Brain pericyte (primary cell): ENCODE measurements at regions not wholly inside any gene's neighbourhood (a gene's known extent, or its start where the extent isn't known, plus 50 kb on each side); places are given as distances from the start of the nearest gene placed in this dataset.

ENCODE experiments used
- DNase-seq: peaks from one replicate; pipeline ENCODE4 v3.0.0-alpha.2; 2012; ENCODE audit warnings: low read depth, low spot score

DNA sequence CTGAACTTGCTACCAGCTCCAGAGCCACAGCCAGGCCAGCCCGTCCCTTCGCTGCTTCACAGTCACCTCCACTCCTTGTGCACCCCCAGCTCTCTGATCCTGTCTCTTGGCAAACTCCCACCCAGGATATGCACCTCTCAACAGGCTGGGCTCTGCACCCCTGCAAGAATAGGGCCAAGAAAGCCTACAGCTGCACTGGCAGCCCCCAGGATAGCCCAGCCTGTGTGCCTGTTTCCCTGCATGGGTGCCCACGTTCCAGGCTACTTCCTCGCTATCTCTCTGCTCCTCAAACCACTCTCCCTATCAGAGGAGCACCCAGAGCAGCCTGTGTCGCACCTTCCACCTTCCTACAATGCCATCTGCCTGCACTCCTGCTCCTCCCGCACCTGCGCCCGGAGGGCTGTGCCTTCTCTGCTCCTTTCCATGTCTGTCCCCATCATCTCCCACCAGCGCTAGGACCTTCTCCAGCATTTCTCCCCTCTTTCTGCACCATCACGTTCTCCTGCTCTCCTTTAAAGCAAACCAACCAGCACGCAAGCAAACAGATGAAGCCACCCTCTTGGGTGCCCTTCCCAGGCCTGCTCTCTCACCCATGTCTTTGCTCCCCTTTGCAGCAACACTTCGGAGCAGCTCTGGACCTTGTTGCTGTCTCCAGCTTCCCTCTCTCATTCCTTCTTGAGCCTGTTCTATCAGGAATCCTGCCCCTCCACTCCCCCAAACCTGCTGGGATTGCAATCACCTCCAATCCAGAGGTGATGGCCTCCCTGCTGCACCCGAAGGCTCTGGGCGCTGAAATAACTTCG, 313.2 kb upstream of the HS6ST1 start:
- DNase-seq = no peak

DNA sequence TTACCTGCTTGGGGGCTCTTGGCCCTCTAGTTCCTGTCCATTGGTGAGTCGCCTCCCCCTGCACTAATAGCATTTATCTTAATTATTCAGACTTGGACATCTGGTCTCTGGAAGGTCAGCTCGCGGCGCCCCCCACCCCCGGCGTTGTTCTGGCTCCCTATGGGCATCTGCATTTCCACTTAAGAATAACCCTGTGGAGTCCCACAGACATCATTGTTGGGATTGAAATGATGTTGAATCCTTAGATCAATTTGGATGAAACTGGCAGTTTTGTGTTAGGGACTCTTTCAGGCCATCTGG, 313.8 kb upstream of the HS6ST1 start:
- DNase-seq = no peak

DNA sequence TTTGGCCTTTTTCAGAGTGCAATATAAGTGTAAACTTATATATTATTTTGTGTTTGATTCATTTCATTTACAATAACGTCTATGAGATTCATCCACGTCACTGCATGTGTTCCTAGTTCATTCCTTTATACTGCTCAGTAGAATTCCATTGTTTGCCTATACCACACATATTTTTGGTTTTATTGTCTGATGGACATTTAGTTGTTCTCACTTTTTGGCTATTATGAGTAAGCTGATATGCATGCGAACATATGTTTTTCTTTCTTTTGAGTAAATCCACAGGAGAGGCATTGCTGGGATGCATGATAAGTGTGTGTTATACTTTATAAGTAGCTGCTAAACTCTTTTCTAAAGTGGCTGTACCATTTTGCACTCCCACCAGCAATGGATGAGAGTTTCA, 314.8 kb upstream of the HS6ST1 start:
- DNase-seq = no peak

DNA sequence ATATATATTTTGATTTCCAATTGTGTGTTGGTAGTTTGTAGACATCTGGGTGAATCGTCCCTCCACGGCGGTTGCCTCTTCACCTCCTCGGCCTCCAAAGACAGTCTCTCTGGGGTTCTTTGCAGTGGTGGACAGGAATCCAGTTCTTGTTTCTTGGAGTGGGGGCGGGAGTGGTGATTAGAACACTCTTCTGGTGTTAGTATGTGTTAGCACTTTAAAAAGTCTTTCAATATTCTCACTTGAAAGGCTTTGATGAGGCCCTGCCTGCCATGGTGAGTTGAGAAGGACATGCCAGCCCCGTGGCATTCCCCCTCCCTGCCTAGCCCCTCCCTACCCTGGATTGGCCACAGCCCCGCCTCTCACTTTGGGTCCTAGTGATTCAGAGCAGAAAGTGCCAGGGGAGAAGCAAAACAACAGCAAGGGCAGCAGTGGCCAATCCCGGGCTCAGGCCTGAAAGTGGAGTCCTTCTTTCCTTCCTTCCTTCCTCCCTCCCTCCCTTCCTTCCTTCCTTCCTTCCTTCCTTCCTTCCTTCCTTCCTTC, 316.8 kb upstream of the HS6ST1 start:
- no peak for DNase-seq

DNA sequence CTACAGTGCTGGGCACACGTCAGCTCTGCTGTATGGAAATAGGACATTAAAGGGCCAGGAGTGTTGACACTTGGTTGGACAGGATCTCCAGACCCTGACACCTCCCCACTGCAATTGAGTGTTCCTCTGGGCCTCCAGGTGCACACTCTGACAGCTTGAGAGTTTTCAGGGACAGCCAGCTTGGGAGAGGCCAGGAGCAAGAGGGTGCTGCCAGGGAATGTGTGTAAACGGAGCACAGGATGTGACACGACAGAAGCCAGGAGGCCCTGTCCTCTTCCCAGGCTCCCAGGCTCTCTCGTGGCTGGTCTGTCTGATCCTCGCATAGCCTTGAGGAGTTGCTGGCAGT, 318.1 kb upstream of the HS6ST1 start:
- DNase-seq = no peak

DNA sequence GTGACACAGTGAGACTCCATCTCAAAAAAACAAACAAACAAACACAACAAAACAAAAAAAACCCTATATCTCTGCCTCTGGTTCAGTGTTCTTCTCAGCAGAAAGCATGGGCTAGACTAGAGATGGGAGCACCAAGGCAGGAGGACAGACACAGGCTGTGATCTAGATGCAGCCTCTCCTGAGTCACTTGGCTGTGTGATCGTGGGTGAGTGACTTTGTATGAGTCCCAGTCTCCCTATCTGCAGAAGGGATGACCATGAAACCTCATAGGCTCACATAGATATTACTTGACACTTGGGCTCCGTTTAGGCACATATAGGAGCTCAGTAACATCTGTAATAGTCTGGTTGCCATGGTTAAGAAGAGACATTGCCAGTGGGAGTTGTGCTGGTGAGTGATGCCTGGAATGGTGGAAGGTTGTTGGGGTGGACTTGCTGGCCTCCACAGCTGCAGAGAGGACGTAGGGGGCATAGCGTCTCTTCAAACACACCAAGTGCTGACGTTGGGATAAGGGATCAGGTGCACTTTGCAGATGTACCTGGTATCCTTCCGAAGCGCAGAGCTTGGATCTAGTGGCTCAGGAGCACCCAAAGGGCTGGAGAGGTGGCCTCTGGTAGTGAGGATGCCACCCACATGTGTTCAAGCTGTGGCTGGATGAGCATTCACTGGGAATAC, 318.9 kb upstream of the HS6ST1 start:
- no peak for DNase-seq

DNA sequence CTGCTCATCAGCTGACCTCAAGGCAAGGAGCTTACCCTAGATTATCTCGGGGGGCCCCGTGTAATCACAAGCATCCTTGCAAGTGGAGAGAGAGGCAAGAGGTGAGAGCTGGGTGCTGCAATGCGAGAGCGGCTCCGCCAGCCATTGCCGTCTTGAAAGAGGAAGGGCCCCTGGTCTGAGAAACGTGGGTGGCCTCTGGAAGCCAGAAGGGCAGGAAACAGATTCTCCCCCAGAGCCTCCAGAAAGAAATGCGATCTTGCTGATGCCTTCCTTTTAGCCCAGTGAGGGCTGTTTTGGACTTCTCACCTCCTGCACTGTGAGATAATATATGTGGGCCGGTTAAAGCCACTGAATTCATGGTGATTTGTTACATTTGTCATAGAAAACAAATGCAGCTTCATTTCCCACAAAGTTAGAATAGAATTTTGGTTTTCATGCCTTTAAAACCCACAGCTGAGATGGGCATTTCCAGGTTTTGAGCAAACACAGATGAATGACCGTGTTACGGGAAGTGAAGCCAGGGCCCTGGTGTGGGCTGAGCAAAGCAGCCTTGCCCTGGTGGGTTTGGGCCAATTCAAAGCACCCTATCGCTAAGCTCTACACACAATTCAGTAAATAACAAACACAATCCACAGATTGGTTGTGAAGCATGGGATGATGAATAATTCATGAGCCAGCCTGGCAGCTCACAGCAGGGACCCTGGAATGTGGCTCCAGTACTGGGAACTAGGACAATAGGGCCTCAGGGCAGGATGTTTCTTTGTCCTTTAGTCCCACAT, 319.9 kb upstream of the HS6ST1 start:
- DNase-seq = no peak

DNA sequence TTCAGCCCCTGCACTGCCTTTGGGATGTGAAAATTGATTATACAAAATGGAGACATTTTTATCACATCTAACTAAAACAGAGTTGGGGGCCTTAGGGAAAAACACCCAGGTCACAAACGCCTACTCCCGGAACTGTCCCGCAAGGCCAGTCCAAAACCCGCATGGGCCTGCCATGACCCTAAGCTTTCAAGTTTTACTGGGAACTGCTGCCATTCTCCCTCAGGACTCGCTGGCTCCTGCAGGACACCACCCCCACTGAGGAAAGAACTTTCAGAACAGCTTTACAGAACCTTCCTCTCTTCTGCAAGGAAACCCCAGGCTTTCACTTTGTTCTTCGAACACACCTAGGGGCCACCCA, 320.4 kb upstream of the HS6ST1 start:
- DNase-seq = no peak

DNA sequence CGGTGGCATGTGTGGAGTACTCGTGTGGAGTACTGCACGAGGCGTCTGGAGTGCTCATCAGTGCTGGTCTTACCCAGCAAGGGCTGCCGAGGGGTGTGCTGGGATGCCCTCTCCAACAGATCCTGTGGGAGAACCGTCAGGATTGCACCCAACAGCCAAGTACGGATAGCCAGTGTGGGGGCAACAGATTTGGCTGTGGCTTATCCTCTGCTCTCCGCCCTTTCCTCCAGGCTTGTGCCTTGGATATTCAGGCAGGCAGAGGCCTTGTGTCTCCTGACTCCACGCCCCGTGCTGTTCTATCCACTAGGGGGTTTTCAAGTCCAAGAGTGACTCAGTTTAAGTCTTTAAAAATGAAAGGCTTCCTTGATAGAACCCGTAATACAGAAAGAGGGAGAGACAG, 321.0 kb upstream of the HS6ST1 start:
- no peak for DNase-seq

DNA sequence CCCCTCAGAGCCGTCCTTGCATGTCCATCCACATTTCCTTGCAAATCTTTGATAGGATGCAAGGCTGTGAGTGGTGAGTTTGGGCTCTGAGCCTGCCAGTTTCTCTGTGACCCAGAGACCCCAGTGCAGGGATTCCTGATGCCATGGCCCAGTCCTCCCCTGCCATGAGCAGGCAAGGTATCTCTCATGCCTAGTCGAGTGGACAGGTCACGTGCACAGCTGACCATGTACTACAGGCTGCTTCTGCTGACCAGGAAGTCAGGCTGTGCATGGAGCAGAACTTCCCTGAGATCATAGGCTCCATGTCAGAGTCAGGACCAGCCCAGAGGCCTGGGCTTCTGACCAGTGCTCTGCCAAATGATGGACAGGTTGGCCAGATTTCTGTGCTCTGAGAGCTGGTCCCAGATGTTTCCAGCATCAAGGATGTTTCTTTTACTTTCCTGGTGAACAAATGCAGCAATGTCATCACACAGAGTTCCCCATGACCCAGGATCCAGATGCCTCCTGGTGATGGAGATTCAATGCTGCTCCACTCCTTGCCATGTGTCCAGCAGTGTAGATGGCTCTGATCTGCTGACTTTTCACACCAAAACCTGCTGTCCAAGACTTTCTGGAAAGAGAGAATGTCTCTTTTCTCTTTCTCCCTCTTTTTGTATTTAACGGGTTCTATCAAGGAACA, 321.6 kb upstream of the HS6ST1 start:
- DNase-seq = no peak

DNA sequence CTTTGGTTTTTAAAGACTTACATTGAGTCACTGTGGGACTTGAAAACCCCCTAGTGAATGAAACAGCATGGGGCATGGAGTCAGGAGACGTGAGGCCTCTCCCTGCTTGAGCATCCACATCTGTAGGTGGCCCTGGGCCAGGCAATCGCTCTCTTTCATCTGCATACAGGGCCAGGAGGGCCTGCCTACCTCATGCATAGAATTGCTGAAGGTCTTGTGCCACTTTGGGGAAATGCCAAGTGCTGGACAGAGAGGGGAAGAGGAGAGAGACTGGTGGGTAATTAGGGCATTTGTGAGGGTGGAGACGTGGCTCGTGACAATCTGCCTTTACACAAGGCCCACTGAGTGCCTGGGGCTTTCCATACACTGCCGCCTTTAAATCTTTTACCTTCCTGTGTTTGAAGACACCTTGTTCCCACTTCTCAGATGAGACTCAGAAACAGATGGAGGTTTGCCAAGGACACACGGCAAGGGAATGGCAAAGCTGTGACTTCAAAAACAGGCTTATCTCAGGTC, 322.2 kb upstream of the HS6ST1 start:
- no peak for DNase-seq

DNA sequence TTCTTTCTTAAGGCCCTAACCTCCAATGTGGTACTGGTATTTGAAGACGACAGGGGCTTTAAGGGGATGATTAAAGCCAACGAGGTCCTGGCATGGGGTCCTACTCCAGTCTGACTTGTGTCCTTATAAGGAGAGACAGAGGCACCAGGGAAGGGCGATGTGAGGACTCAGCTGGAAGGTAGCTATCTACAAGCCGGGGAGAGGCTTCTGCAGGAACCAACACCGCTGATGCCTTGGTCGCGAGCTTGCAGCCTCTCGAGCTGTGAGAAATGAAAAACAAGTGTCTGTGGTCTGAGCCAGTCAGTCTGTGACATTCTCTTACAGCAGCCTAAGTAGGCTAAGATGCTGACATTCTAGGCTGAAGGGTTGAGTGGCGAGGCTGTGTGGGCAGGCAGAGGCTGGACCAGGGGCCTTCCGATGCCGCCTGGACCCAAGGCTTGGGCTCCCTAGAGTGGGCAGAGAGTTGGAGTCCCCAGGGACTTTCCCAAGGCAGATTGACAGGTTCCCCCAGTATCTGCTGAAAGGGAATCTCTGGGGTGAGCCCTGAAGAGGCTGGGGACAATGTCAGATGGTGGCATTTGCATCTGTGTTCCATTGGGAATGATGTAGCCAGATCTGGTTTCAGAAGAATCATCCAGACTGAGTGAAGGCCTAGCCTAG, 322.9 kb upstream of the HS6ST1 start:
- no peak for DNase-seq

DNA sequence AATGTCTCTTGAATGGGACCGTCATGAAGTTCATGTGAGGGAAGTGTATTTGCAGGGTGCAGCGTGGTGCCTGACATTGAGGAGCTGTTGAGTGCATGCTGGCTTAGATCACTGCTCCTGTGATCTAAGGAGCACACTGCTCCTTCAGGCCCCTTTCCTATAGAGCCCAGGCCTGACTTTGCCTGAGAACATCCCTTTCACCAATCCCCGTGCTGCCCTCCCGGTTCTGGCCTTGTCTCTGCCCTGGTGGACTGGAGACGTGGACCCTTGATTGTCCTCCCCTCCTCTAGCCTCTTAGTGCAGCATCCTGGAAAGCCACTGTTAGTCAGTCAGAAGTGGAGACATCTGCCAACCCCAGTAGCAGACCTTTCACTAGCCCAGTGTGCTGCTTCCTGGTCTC, 323.6 kb upstream of the HS6ST1 start:
- no peak for DNase-seq

DNA sequence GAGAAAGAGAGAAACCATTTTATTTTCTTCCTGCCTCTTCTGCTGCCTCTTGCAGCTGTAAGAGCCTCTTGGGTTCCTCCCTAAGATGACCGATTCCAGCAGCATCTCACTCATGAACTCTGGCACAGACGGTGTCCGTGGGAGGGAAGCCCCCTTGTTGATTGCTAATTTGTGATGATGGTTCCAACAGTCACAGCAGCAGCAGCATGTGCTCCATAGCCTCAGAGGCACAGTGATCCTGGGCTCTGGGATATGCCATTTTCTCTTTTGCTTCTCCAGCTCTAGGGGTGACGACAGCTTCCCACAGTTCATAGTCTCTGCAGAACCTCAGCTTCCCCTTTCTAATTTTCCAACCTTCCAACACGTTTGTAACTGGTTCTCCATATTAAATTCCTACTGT, 324.2 kb upstream of the HS6ST1 start:
- DNase-seq = no peak

DNA sequence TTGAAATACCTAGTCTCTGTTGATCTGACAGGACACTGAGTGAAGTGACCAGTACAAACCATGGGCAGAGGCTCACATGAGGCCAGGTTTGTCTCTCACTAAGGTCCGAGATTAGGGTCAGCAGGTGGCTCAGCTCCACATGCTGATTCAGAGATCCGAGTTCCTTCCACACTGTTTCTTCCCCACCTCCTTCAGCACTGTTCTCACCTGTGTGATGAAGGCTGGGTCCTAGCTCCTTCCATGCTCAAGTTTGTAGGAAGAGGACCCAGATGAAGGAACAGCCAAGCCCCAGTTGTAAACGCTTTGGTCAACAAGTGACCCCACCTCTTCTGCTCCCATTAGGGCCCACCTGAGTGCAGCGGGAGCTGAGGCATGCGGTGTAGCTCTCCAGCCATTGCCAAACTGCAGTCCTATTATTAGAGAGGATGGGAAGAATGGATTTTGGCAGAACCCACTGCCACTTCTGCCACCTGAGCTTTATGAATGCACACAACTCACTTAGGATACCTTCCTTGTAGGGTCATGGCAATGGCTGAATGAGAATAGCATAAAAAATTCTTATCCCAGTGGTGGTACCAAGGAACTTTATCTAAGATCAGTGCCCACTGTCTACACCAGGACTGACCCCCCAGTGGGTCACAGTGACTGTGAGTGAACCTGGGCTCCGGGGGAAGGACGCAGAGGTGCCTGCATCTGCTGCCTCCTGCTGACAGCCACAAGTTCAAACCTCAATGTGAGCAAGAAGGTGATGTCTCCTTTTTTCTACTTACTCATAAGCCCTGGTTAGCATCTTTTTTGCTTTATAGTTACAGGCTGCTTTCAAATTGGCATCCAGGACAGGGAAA, 324.8 kb upstream of the HS6ST1 start:
- no peak for DNase-seq

DNA sequence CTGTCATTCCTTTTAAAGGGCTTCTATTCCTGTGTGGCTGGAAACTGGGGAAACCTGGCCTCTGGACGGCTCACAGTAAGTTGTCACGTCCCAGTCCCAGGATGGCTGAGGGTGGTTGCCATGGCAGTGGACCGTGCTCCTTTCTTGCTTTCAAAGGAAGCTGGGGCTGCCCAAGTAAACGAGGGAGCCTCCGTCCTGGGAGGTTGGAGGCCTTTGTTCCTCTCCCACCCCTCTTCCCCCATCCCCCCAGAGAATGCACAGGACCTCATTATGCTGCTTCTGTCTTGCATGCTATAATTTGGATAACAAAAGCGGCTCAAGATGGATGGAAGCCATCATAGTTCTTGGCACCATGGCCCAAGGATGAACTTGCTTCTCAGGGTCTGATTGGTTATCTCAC, 325.5 kb upstream of the HS6ST1 start:
- DNase-seq = no peak

DNA sequence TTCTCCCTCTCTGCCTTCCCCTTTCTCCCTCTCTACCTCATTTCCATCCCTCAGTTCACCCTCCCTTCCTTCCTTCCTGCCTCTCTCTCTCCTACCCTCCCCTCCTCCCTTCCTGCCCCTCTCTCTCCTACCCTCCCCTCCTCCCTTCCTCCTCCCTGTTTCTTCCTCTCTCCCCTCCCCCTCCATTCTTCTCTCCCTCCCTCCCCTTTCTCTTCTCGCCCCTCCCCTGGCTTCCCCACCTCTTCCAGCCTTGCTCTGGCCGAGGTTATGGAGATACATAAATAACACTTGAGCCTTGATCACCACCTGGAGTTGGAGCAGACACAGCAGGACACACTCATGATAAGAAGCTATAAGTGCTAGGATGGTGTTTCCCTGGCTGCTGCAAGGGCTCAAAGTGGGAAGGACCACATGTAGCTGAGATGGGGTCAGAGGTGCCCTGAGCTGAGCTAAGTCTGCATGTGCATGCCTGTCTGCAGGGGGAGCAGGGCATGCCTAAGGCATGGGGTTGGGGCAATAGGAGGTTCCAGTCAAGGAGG, 326.1 kb upstream of the HS6ST1 start:
- no peak for DNase-seq

DNA sequence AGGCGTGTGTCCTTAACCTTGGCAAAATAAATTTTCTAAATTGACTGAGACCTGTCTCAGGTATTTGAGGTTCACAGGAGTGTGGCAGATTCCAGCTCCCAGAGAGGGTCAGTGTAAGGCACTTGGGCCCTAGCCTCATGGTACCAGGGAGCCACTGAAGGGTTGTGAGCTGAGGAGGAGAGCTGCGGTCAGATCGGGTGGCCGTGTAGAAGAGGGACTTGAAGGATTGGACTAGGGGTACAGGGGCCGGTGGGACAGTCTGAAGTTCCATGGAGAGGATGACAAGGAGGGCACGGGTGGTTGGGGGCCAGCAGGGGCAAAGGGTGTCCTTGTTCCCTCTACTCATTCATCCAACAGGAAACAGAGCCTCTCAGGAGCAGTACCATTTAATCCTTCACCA, 327.0 kb upstream of the HS6ST1 start:
- DNase-seq = no peak

DNA sequence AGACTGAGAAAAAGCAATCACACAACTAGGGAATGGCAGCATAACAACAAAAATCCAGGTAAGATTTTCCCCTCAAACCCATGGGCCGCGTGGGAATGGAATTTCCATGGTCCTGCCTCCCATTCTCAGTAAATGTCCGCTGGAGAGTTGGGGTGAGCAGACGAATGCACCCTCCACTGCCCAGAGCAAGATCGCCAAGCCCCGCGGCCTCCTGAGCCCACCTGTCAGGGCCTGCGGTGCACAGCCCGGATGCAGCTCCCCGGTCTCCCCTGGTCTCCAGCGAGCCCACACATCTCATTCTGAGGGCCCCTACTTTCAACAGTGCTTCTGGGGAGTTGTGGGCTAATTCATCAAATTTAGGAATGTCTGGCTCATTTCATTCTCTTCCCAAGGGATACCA, 327.4 kb upstream of the HS6ST1 start:
- DNase-seq = no peak

DNA sequence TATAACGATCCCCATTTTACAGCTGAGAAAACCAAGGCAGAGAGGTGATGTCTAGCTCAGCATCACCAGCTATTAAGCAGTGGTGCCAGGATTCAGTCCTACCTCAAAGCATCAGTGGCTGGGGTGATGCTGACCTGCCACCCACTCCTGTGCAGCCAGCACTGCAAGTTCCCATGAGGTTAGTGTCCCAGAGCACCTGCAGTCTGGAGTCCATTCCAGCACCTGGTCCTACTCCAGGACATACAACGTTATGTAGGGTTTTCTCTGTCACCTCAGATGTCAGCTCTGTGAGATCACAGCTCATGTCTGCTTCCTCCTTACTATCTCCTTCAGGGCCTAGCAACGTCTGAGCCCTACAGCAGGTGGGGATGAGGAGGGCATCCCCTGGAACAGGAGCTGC, 328.0 kb upstream of the HS6ST1 start:
- no peak for DNase-seq
